IMR-90 (cell line): ENCODE measurements at regions not wholly inside any gene's neighbourhood (a gene's known extent, or its start where the extent isn't known, plus 50 kb on each side); places are given as distances from the start of the nearest gene placed in this dataset.

ENCODE experiments used
- ATAC-seq: fragments of 200-7000 bp; cut with Tn5 transposase; 2 replicates; pipeline ENCODE4 v1.9.1; 2020; ENCODE audit warnings: low read depth, mild to moderate bottlenecking, moderate library complexity
- BruUV-seq: library from RNA; stranded (reverse); fragments of 400-500 nt; replicated peaks from 2 replicates; lab custom pipeline; 2021; lab: Mats Ljungman, UMichigan
- CTCF ChIA-PET: fragments of 300-600 bp; formaldehyde crosslinking; extraction: SDS; loops from one replicate; lab custom pipeline; 2021; ENCODE audit warnings: antibody characterized with exemption; lab: Yijun Ruan, JAX
- POLR2A ChIA-PET: fragments of 300-600 bp; sonication (Branson Sonifier 250); formaldehyde crosslinking; loops from one replicate; lab custom pipeline; 2022; ENCODE audit warnings: antibody characterized with exemption; ENCODE audit not compliant: unreplicated experiment; lab: Charles Lee
- DNase-seq: peaks from one replicate; pipeline ENCODE4 v3.0.0; 2013
- H2AFZ ChIP-seq: replicated peaks from 2 replicates; pipeline ENCODE3; 2013; ENCODE audit warnings: low read length, mild to moderate bottlenecking; ENCODE audit not compliant: poor library complexity
- H2AK5ac ChIP-seq: 2 replicates; pipeline ENCODE4 v1.6.1; 2013; ENCODE audit warnings: low read depth, low read length, inconsistent platforms
- H2AK9ac ChIP-seq: replicated peaks from 2 replicates; pipeline ENCODE3; 2013; ENCODE audit warnings: mild to moderate bottlenecking, low read depth, low read length, moderate library complexity; ENCODE audit not compliant: poor library complexity
- H2BK120ac ChIP-seq: 2 replicates; pipeline ENCODE4 v1.6.1; 2013; ENCODE audit warnings: low read depth, low read length, inconsistent platforms
- H2BK15ac ChIP-seq: 3 replicates; pipeline ENCODE4 v1.6.1; 2013; ENCODE audit warnings: low read depth, low read length, inconsistent platforms
- H2BK20ac ChIP-seq: 2 replicates; pipeline ENCODE4 v1.6.1; 2013; ENCODE audit warnings: low read depth, mild to moderate bottlenecking, inconsistent platforms, low read length, moderate library complexity
- H2BK5ac ChIP-seq: 2 replicates; pipeline ENCODE4 v1.6.1; 2013; ENCODE audit warnings: mild to moderate bottlenecking, low read depth, low read length, inconsistent platforms; ENCODE audit not compliant: poor library complexity, severe bottlenecking
- H3K14ac ChIP-seq: replicated peaks from 2 replicates; pipeline ENCODE4 v1.6.1; 2013; ENCODE audit warnings: low read depth, low read length, inconsistent platforms
- H3K18ac ChIP-seq: 2 replicates; pipeline ENCODE4 v1.6.1; 2013; ENCODE audit warnings: low read depth, low read length, control low read depth
- H3K23ac ChIP-seq: 2 replicates; pipeline ENCODE4 v1.6.1; 2013; ENCODE audit warnings: low read depth, low read length, inconsistent platforms
- H3K27ac ChIP-seq: 2 replicates; pipeline ENCODE4 v1.5.1; 2013; ENCODE audit warnings: mild to moderate bottlenecking, control low read depth, low read length; ENCODE audit not compliant: insufficient read depth
- H3K27me3 ChIP-seq: 2 replicates; pipeline ENCODE4 v1.6.1; 2013; ENCODE audit warnings: low read length; ENCODE audit not compliant: control insufficient read depth, insufficient read depth
- H3K36me3 ChIP-seq: 2 replicates; pipeline ENCODE4 v1.6.1; 2013; ENCODE audit warnings: low read length, mixed read lengths; ENCODE audit not compliant: control insufficient read depth, insufficient read depth
- H3K4ac ChIP-seq: 2 replicates; pipeline ENCODE4 v1.6.1; 2013; ENCODE audit warnings: low read depth, low read length, inconsistent platforms
- H3K4me1 ChIP-seq: 2 replicates; pipeline ENCODE4 v1.6.1; 2013; ENCODE audit warnings: low read length, mixed read lengths; ENCODE audit not compliant: control insufficient read depth, insufficient read depth
- H3K4me2 ChIP-seq: 2 replicates; pipeline ENCODE4 v1.6.1; 2013; ENCODE audit warnings: low read depth, mild to moderate bottlenecking, control low read depth, low read length, moderate library complexity
- H3K4me3 ChIP-seq: 2 replicates; pipeline ENCODE4 v1.5.1; 2013; ENCODE audit warnings: low read depth, mild to moderate bottlenecking, control low read depth, low read length, moderate library complexity; ENCODE audit not compliant: insufficient read depth
- H3K56ac ChIP-seq: 2 replicates; pipeline ENCODE4 v1.6.1; 2013; ENCODE audit warnings: low read length, inconsistent platforms; ENCODE audit not compliant: insufficient read depth; ENCODE audit errors: extremely low read depth
- H3K79me1 ChIP-seq, 2 experiments: 2 replicates each; pipeline ENCODE4 v1.6.1; 2013; ENCODE audit warnings: low read length in 2 of 2, inconsistent platforms in 1 of 2, low read depth in 1 of 2
- H3K9ac ChIP-seq: 2 replicates; pipeline ENCODE4 v1.6.1; 2013; ENCODE audit warnings: low read depth, low read length, control low read depth
- H3K9me1 ChIP-seq: 2 replicates; pipeline ENCODE4 v1.6.1; 2013; ENCODE audit warnings: low read length, inconsistent platforms; ENCODE audit not compliant: insufficient read depth
- H3K9me3 ChIP-seq: 2 replicates; pipeline ENCODE4 v1.6.1; 2013; ENCODE audit warnings: low read length; ENCODE audit not compliant: control insufficient read depth, insufficient read depth
- H4K20me1 ChIP-seq: 2 replicates; pipeline ENCODE4 v1.6.1; 2013; ENCODE audit warnings: low read length, inconsistent platforms; ENCODE audit not compliant: insufficient read depth
- H4K5ac ChIP-seq: 2 replicates; pipeline ENCODE4 v1.6.1; 2013; ENCODE audit warnings: mild to moderate bottlenecking, low read depth, low read length, control low read depth
- H4K8ac ChIP-seq, 2 experiments: 2 replicates each; pipeline ENCODE4 v1.6.1; 2013; ENCODE audit warnings: low read depth in 2 of 2, low read length in 2 of 2, control low read depth in 1 of 2, inconsistent platforms in 1 of 2
- H4K91ac ChIP-seq: 2 replicates; pipeline ENCODE4 v1.6.1; 2013; ENCODE audit warnings: low read depth, low read length, inconsistent platforms; ENCODE audit not compliant: insufficient read depth
- BHLHE40 ChIP-seq: fragments of 150-350 bp; IDR thresholded peaks from 2 replicates; pipeline ENCODE4 v1.6.1; 2016; ENCODE audit warnings: mild to moderate bottlenecking, low read depth, low read length
- CEBPB ChIP-seq: IDR thresholded peaks from 2 replicates; pipeline ENCODE4 v1.6.1; 2012; ENCODE audit warnings: low read depth, low read length, improper control_type of control experiment
- CHD1 ChIP-seq: IDR thresholded peaks from 2 replicates; pipeline ENCODE4 v1.6.1; 2012; ENCODE audit warnings: low read depth, low read length, improper control_type of control experiment
- CTCF ChIP-seq: conservative IDR thresholded peaks from 2 replicates; pipeline ENCODE4 v1.5.1; 2012; ENCODE audit warnings: mild to moderate bottlenecking, low read depth, low read length, improper control_type of control experiment
- MAFK ChIP-seq: IDR thresholded peaks from 2 replicates; pipeline ENCODE4 v1.6.1; 2012; ENCODE audit warnings: low read depth, low read length, improper control_type of control experiment
- NFE2L2 ChIP-seq: fragments of 150-350 bp; IDR thresholded peaks from 2 replicates; pipeline ENCODE4 v1.6.1; 2016; ENCODE audit warnings: low read depth, mild to moderate bottlenecking, low read length
- POLR2A ChIP-seq: IDR thresholded peaks from 2 replicates; pipeline ENCODE4 v1.6.1; 2012; ENCODE audit warnings: mild to moderate bottlenecking, low read depth, low read length
- RAD21 ChIP-seq: IDR thresholded peaks from 2 replicates; pipeline ENCODE4 v1.6.1; 2012; ENCODE audit warnings: low read length, improper control_type of control experiment
- USF2 ChIP-seq: fragments of 150-350 bp; IDR thresholded peaks from 2 replicates; pipeline ENCODE4 v1.6.1; 2017; ENCODE audit warnings: mild to moderate bottlenecking, antibody characterized with exemption, low read length, low read depth
- WGBS, 2 experiments: methylation state at CpG; one replicate each; pipeline versions ENCODE4 v1.1.5 to v1.1.7; 2013; ENCODE audit warnings: missing lambda C conversion rate in 2 of 2; ENCODE audit not compliant: insufficient read length in 1 of 2; ENCODE audit errors: extremely low coverage in 2 of 2; 5-methylcytosine and 5-hydroxymethylcytosine counted together
- dilution Hi-C: fragments of 300-500 bp; cut with HindIII; formaldehyde crosslinking; loops from one replicate; pipeline ENCODE4 v1.14.3; 2018; ENCODE audit warnings: low sequenced_read_pairs; ENCODE audit not compliant: unreplicated experiment
- in situ Hi-C: fragments of 300-500 bp; cut with MboI; formaldehyde crosslinking; loops from 3 replicates; pipeline ENCODE4 v1.14.3; 2019; ENCODE audit warnings: low sequenced_read_pairs, inconsistent platforms, mixed read lengths
- intact Hi-C: fragments of 100-400 bp; cut with micrococcal nuclease; formaldehyde crosslinking; loops from 2 replicates; pipeline ENCODE4 v1.10.0; 2022

GRCh38 chr2:151067658-151068369, 193.8 kb downstream of the RBM43 start:
- Histone ChIP-seq H3K9me1 (no peaks in the 10 kb centered on the region; the same call in 1 of the 2 replicates), H3K4me3 (no peak overlapping the region), H3K9ac (no peak overlapping the region), H3K56ac (no peak overlapping the region), H3K79me1 (no peaks in the 10 kb centered on the region), H3K27ac (no peak overlapping the region), H3K36me3 (no peaks in the 10 kb centered on the region), H3K9me3 (no peaks in the 10 kb centered on the region), H3K4me1 (peaks cover 4% of the 10 kb centered on the region), H4K91ac (no peak overlapping the region), H2AFZ (no peak overlapping the region), H4K8ac (no peak overlapping the region), H2BK15ac (no peak overlapping the region), H2AK5ac (no peak overlapping the region), H2BK5ac (no peak overlapping the region), H3K14ac (no peak overlapping the region), H2BK20ac (no peak overlapping the region), H4K20me1 (no peaks in the 10 kb centered on the region), H3K4ac (no peak overlapping the region), H2BK120ac (no peak overlapping the region), H3K4me2 (no peak overlapping the region), H2AK9ac (no peak overlapping the region), H3K23ac (no peak overlapping the region), H3K18ac (no peak overlapping the region), H4K5ac (no peak overlapping the region), H3K27me3 (no peaks in the 10 kb centered on the region)
- ChIA-PET POLR2A (no interaction called here), CTCF (interaction anchor here (1.4 kb wide), 1 partner anchor 16 kb away, joined by 5 read pairs; no protein-coding TSS in a partner anchor)
- in situ Hi-C loops: no loop called here
- no CpG with 5 or more reads among the region's 8 CpGs for WGBS, 2 experiments
- TF ChIP-seq NFE2L2 (no peak), CTCF (no peak), CHD1 (no peak), POLR2A (no peak), CEBPB (no peak), BHLHE40 (no peak), USF2 (no peak), MAFK (no peak), RAD21 (no peak)
- DNase-seq: no peak
- BruUV-seq: no TSS peak
- ATAC-seq: no peak
- dilution Hi-C loops: no loop called here
- intact Hi-C loops: no loop called here
